HG02763 (cell line): ENCODE measurements at regions not wholly inside any gene's neighbourhood (a gene's known extent, or its start where the extent isn't known, plus 50 kb on each side); places are given as distances from the start of the nearest gene placed in this dataset.
"Not testable (repeated sequence)": the region's sequence is repeated elsewhere in the genome, so short reads cannot be mapped to it uniquely, and the experiment has no call there.

Source experiments
- ATAC-seq: cut with Tn5 transposase; IDR thresholded peaks from one replicate; pipeline ENCODE4 v1.9.1; 2021; ENCODE audit warnings: mild to moderate bottlenecking, moderate library complexity; ENCODE audit not compliant: unreplicated experiment

DNA sequence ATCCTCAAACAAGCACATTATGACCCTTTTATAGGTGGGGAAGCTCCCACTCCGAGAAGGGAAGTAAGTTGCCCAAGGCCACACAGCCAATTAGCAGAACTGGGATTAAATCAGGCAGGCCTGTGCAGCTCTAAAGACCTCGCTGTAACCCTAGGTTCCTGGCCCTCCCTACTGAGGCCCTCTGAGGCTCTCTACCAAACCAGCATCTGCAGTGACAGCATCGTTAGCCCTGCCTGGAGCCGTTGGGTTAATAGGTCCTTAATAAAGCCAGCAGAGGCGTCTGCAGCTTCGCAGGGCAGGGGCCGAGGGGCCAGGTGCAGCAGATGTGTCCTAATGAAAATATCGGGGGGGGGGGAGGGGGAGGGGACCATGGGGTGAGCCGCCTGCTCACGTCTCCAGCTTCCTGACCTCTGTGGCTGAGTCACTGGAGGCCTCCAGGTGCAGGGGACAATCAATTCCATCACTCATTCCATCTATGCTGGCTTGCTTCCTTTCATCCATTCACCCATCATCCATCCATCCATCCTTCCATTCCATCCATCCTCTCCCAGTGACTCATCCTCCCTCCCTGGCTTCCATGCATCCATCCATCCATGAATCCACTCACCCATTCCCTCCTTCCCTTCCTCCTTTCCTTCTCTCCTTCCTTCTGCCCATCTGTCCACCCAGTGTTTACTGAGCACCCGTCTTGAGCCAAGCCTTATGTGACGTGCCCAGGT, 203.9 kb downstream of the C9orf50 start:
- ATAC-seq = no peak

DNA sequence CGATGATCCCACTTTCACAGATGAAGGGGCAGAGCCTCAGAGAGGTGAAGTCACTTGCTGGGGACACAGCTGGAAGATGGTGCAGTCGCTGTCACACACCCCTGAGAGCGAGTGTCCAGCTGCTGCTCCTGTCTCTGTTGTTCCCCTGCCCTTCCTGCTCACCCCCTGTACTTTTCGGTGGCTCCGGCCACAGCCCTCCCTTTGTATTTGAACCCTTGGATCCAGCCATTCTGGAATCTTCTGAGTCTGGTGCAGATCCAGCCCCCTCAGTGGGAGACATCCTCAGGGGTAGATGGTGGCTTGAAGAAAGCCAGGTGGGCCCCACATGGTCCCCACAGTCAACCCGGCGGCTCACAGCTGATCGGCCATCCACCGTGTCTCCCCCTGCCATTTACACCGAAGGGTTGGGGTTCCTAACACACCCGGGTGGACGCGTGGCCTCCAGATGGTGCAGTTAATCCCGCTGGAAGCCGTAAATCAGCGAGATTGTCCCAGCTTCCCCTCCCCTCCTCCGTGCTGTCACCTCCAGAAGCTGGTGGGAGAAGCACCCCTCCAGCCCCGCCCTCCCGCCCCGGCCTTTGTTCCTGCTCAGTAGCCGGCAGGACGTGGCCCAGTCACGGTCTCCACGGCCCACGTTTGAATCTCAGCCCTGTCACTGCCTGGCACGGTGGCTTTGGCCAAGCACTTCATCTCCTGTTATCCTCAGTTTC, 204.8 kb downstream of the C9orf50 start:
- no peak for ATAC-seq

GRCh38 chr9:129414993-129415941, 205.6 kb downstream of the C9orf50 start:
- ATAC-seq = no peak

GRCh38 chr9:129414377-129414992, 206.4 kb downstream of the C9orf50 start:
- no peak for ATAC-seq

DNA sequence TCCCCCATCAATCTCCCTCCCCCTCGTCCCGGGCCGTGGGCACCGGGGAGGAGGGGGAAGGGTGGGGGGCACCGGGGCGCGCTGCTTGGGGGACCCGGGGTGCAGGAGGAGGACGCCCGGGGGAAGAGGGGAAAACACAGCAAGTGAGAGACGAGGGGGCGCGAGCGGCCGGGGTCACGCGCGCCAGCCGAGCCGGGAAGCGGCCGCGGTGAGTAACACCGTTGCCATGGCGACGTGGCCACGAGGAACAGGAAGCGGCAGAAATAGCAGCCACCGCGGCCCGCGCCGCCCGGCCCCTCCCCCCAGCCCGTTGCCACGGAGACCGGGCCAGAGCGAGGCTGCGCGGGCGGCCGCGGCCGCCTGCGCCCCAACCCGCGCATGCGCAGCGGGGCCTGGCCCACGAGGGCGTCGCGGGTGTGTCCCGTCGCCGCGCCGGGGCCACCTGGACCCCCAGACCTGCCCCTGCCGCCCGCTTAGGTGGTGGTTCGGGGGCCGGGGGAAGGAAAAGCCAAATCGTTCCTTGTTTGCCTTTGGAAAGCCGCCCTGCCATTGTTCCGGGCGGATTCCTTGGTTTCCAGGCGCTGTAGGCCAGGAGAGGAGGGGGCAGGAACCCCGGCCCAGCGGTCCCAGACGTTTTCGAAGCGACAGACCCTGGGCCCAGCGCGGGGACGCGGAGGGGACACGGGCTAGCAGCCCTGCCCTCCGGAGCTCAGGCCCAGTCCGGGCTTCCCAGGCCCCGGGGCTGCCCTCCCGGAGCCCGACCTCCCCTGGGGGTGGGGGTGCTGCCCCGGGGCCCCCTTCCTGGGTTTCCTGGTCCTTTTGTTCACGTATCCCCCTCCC, 207.1 kb downstream of the C9orf50 start:
- peak; percentile 91 for ATAC-seq

DNA sequence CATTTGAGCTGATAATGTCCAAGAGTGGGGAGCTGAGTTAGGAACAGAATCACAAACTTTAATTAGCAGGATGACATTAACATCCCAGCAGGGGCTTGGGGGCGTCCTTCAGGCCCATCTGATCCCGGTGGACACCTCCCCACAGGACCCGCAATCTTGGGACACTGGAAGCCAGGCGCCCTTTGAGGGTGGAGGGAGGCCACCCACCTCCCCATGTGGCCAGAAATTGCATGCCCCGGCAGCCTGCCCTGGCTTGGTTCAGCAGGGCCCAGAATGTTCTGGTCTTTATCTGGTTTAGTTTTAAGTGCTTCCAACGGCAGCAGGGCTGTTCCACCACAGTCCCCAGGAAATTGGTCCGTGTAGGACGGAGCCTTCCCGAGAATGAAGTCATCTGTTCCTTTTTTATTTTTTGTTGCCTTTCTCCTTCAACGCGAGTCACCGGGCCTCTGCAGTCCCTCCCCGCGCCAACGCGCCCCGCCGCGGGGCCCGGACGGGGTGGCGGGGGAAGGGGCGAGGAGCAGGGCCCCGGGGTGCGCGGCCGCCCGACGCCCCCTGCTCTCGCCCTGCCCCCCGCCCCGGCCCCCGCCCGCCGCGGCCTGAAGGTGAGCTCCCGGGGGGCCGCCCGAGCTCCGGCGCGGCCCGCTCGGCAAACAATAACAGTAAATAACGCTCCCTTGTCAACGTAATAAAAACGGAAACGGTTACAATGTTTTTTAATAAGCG, 207.9 kb downstream of the C9orf50 start:
- peak; percentile 5 for ATAC-seq

- not testable (repeated sequence) for ATAC-seq
Observed at GRCh38 chr9:129412176-129412813, 208.6 kb downstream of the C9orf50 start.

GRCh38 chr9:129411501-129412175, 209.3 kb downstream of the C9orf50 start:
- no peak for ATAC-seq

DNA sequence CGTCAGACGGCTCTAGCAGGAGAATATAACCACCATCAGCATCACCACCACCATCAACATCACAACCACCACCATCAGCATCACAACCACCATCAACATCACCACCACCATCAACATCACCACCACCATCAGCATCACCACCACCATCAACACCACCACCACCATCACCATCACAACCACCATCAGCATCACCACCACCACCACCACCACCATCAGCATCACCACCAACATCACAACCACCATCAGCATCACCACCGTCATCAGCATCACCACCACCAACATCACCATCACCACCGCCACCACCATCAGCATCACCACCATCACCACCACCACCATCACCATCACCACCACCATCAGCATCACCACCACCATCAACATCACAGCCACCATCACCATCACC, 210.7 kb downstream of the C9orf50 start:
- ATAC-seq = no peak

- no peak for ATAC-seq
Observed at GRCh38 chr9:129408535-129409215, 212.2 kb downstream of the C9orf50 start.

DNA sequence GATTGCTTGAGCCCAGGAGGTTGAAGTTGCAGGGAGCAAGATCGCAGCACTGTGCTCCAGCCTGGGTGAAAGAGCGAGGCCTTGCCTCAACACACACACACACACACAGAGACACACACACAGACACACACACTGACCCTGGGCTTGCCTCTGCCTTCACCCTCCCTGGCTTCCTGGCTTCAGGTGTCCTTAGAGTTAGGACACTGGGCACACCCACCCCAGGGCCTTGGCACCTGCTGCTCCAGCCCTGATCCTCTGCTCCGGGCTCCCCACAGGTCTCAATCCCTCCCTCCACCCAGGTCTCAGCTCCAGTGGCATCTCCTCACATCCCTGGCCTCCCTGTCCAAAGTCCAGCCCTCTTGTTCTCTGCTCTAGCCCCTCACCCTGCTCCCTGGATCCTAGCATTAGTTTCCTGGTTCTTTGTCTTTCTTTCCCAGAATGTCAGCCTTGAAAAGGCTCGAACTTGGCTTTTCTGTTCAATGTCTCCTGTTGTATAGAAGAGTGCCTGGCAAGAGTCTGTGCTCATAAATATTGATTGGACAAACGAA, 212.9 kb downstream of the C9orf50 start:
- no peak for ATAC-seq

DNA sequence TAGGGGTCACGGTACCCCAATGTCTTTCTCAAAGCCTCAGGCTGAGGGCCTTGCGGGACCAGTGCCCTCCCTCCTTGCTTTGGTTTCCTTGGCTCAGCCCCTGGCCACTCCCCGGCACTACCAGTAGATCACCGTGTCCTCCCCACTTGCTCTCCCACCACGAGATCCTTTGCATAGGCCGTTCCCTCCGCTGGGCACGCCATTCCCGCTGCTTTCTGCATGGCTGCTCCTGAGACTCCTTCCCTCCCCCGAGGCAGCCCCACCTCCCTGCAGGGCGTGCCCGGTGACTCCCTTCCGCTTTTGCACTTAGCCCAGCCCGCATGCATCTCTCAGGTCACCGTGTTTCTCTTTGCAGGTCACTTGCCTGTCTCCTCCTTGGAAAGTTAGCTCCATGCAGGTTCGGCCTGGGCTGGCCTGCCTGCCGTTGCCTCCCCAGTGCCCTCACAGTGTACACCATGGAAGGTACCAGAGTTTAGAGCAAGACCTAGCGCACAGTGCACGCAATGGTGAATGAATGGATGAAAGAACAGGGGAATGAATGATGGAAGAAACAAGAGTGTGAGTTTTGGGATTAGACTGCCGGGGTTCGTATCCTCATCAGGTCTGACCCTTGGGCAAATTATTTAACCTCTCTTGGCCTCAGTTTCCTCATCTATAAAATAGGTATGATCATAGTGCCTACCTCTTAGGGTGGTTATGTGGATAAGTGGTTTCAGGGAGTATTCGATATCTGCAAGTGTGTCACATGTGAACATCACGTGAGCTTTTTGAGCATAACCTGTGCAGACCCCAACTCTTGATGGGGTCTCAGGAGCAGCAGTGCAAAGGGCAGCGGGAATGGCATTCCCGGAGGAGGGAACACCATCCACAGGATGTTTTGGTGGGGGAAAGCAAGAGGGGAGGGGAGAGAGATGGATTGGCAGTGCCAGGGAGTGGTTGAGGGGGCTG, 214.3 kb downstream of the C9orf50 start:
- ATAC-seq = no peak

DNA sequence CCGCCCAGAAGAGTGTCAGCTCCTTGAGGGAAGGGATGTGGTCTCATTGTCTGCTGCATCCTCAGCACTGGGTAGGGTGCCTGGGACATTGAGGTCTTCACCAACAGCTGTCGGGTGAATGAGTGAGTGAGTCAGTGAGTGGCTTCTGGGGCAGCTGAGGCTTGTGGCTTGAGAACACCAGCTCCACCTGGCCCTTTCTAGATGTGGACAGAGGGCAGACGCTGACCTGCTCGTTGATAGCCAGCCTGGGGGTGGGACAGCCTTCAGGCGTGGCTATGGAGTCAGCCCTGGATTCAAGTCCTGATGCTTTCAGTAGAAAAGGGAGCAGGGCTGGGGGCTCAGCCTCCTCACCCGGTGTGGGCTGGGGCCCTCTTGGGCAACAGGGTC, 215.1 kb downstream of the C9orf50 start:
- ATAC-seq = no peak

GRCh38 chr9:129405089-129405826, 215.6 kb downstream of the C9orf50 start:
- no peak for ATAC-seq

GRCh38 chr9:129404621-129405020, 216.3 kb downstream of the C9orf50 start:
- no peak for ATAC-seq
